ENCODE measurements at regions not wholly inside any gene's neighbourhood (a gene's known extent, or its start where the extent isn't known, plus 50 kb on each side); places are given as distances from the start of the nearest gene placed in this dataset.

- TF ChIP-seq CTCF (IDR thresholded peaks at IDR 0.05; ENCODE audit: poor library complexity), result no peak
- TF ChIP-seq EZH2 (IDR thresholded peaks at IDR 0.05; ENCODE audit: borderline replicate concordance), result no peak
Measured at GRCh38 chr7:123352973-123353372, 153.2 kb upstream of the SLC13A1 start.
